H9 (cell line): ENCODE measurements at regions not wholly inside any gene's neighbourhood (a gene's known extent, or its start where the extent isn't known, plus 50 kb on each side); places are given as distances from the start of the nearest gene placed in this dataset.

Experiments
- DNase-seq: peaks from one replicate; pipeline ENCODE4 v3.0.0-alpha.2; 2017
- H2AFZ ChIP-seq: one replicate; pipeline ENCODE4 v1.6.1; 2013; ENCODE audit warnings: mild to moderate bottlenecking, low read length, control low read depth, moderate library complexity
- H2AK5ac ChIP-seq: 2 replicates; pipeline ENCODE4 v1.6.1; 2013; ENCODE audit warnings: low read length, control low read depth, mixed read lengths; ENCODE audit not compliant: insufficient read length
- H2BK120ac ChIP-seq: one replicate; pipeline ENCODE4 v1.6.1; 2013; ENCODE audit warnings: low read depth, mild to moderate bottlenecking, low read length, control low read depth, inconsistent platforms; ENCODE audit not compliant: poor library complexity, severe bottlenecking
- H2BK12ac ChIP-seq: 2 replicates; pipeline ENCODE4 v1.6.1; 2013; ENCODE audit warnings: low read length, control low read depth, mixed read lengths, low read depth; ENCODE audit not compliant: insufficient read length
- H2BK15ac ChIP-seq: 2 replicates; pipeline ENCODE4 v1.6.1; 2013; ENCODE audit warnings: low read depth, low read length, control low read depth
- H2BK20ac ChIP-seq: one replicate; pipeline ENCODE4 v1.6.1; 2013; ENCODE audit warnings: low read depth, mild to moderate bottlenecking, low read length, control low read depth, inconsistent platforms; ENCODE audit not compliant: poor library complexity, severe bottlenecking
- H2BK5ac ChIP-seq: 2 replicates; pipeline ENCODE4 v1.6.1; 2013; ENCODE audit warnings: low read length, control low read depth, mixed read lengths; ENCODE audit not compliant: insufficient read length
- H3K14ac ChIP-seq: 2 replicates; pipeline ENCODE4 v1.6.1; 2013; ENCODE audit warnings: low read length, control low read depth; ENCODE audit not compliant: insufficient read depth
- H3K18ac ChIP-seq: 2 replicates; pipeline ENCODE4 v1.6.1; 2013; ENCODE audit warnings: low read depth, mild to moderate bottlenecking, mixed read lengths, low read length, control low read depth; ENCODE audit not compliant: insufficient read length
- H3K23ac ChIP-seq: 2 replicates; pipeline ENCODE4 v1.6.1; 2013; ENCODE audit warnings: low read length, control low read depth, mixed read lengths, low read depth; ENCODE audit not compliant: insufficient read length
- H3K23me2 ChIP-seq: 2 replicates; pipeline ENCODE4 v1.6.1; 2013; ENCODE audit warnings: low read depth, mild to moderate bottlenecking, mixed read lengths, low read length, control low read depth; ENCODE audit not compliant: insufficient read length, poor library complexity, severe bottlenecking
- H3K27ac ChIP-seq: 2 replicates; pipeline ENCODE4 v1.5.1; 2013; ENCODE audit warnings: low read length, control low read depth, mixed read lengths, low read depth; ENCODE audit not compliant: insufficient read length
- H3K27me3 ChIP-seq: 2 replicates; pipeline ENCODE4 v1.6.1; 2013; ENCODE audit warnings: low read length, control low read depth, inconsistent platforms; ENCODE audit not compliant: insufficient read depth
- H3K4ac ChIP-seq: 2 replicates; pipeline ENCODE4 v1.6.1; 2013; ENCODE audit warnings: low read depth, mild to moderate bottlenecking, control low read depth, inconsistent platforms, low read length, moderate library complexity
- H3K4me1 ChIP-seq: 2 replicates; pipeline ENCODE4 v1.6.1; 2013; ENCODE audit warnings: low read length, control low read depth, inconsistent platforms; ENCODE audit not compliant: insufficient read depth
- H3K4me2 ChIP-seq: 2 replicates; pipeline ENCODE4 v1.6.1; 2013; ENCODE audit warnings: low read length, control low read depth, mixed read lengths; ENCODE audit not compliant: insufficient read length, insufficient read depth
- H3K56ac ChIP-seq: 2 replicates; pipeline ENCODE4 v1.6.1; 2013; ENCODE audit warnings: low read depth, mild to moderate bottlenecking, mixed read lengths, low read length, control low read depth; ENCODE audit not compliant: insufficient read length
- H3K79me1 ChIP-seq: 2 replicates; pipeline ENCODE4 v1.6.1; 2013; ENCODE audit warnings: low read depth, mild to moderate bottlenecking, moderate library complexity, low read length, control low read depth, inconsistent platforms; ENCODE audit not compliant: insufficient read depth, poor library complexity, severe bottlenecking
- H3K79me2 ChIP-seq: 2 replicates; pipeline ENCODE4 v1.6.1; 2013; ENCODE audit warnings: low read length, control low read depth, inconsistent platforms; ENCODE audit not compliant: insufficient read depth
- H3K9ac ChIP-seq: 2 replicates; pipeline ENCODE4 v1.6.1; 2013; ENCODE audit warnings: low read length, control low read depth, mixed read lengths; ENCODE audit not compliant: insufficient read length; ENCODE audit errors: extremely low read depth
- H3K9me3 ChIP-seq: one replicate; pipeline ENCODE4 v1.6.1; 2013; ENCODE audit warnings: low read depth, low read length, inconsistent platforms; ENCODE audit not compliant: control insufficient read depth
- H3T11ph ChIP-seq: one replicate; pipeline ENCODE4 v1.6.1; 2013; ENCODE audit warnings: mild to moderate bottlenecking, low read length, control low read depth, inconsistent platforms
- H4K20me1 ChIP-seq: one replicate; pipeline ENCODE4 v1.6.1; 2013; ENCODE audit not compliant: control insufficient read depth, insufficient read length, insufficient read depth
- H4K5ac ChIP-seq: 2 replicates; pipeline ENCODE4 v1.6.1; 2013; ENCODE audit warnings: low read depth, mild to moderate bottlenecking, mixed read lengths, low read length, control low read depth; ENCODE audit not compliant: insufficient read length
- H4K8ac ChIP-seq: replicated peaks from 2 replicates; pipeline ENCODE4 v1.6.1; 2013; ENCODE audit warnings: low read length, control low read depth, mixed read lengths, low read depth; ENCODE audit not compliant: insufficient read length
- H4K91ac ChIP-seq: 2 replicates; pipeline ENCODE4 v1.6.1; 2013; ENCODE audit warnings: low read depth, mild to moderate bottlenecking, moderate library complexity, mixed read lengths, low read length, control low read depth; ENCODE audit not compliant: insufficient read length
- H3K27ac Mint-ChIP-seq, 3 experiments: 2 replicates in 2 of 3; 3 replicates in 1 of 3; pipeline ENCODE4 v1.8.0; 2020 to 2021; ENCODE audit warnings: mixed read lengths in 3 of 3, mild to moderate bottlenecking in 1 of 3, moderate library complexity in 1 of 3
- H3K27me3 Mint-ChIP-seq: 2 replicates; pipeline ENCODE4 v1.8.0; 2021; ENCODE audit warnings: low read depth, mild to moderate bottlenecking, moderate library complexity, mixed read lengths
- H3K36me3 Mint-ChIP-seq, 3 experiments: 2 replicates in 2 of 3; 3 replicates in 1 of 3; pipeline ENCODE4 v1.8.0; 2020 to 2021; ENCODE audit warnings: low read depth in 3 of 3, mixed read lengths in 3 of 3; ENCODE audit not compliant: insufficient read depth in 1 of 3
- H3K4me1 Mint-ChIP-seq, 2 experiments: 2 replicates each; pipeline ENCODE4 v1.8.0; 2020; ENCODE audit warnings: mixed read lengths in 2 of 2
- H3K4me3 Mint-ChIP-seq, 2 experiments: 2 replicates in 1 of 2; 3 replicates in 1 of 2; pipeline ENCODE4 v1.8.0; 2020 to 2021; ENCODE audit warnings: mild to moderate bottlenecking in 2 of 2, mixed read lengths in 2 of 2, moderate library complexity in 1 of 2
- H3K9me3 Mint-ChIP-seq, 2 experiments: 2 replicates in 1 of 2; 3 replicates in 1 of 2; pipeline ENCODE4 v1.8.0; 2020; ENCODE audit warnings: mild to moderate bottlenecking in 2 of 2, mixed read lengths in 2 of 2, moderate library complexity in 1 of 2
- CTCF ChIP-seq: fragments of 200-600 bp; sonication (generic); conservative IDR thresholded peaks from 3 replicates; pipeline ENCODE4 v1.8.0; 2021; ENCODE audit warnings: antibody characterized with exemption, mild to moderate bottlenecking

DNA sequence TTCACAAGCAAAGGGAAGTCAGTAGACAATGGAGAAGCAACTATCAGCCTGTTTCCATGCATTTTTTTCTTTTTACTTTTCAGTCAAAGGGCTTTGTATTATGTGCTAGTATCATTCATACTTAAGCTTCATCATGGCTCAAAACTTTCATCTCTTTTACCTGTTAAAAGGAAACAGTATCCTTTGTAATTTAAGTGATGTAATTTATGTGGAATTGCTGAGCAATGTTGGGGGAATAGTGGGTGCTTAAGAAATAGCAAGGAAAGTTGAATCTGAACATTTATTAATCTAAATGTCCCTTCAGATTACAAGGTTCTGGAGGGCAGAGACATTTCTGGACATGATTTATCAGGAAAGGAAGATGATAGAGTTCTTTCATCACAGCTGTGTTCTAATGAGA, 915.3 kb downstream of the VRK1 start:
- no peak for TF ChIP-seq CTCF
- Histone ChIP-seq H2BK12ac (no peak overlapping the region), H3K23me2 (no peaks in the 10 kb centered on the region), H2BK5ac (no peak overlapping the region), H2AFZ (no peak overlapping the region), H4K8ac (no peak overlapping the region), H2BK20ac (no peak overlapping the region), H3K18ac (no peak overlapping the region), H4K20me1 (no peaks in the 10 kb centered on the region), H3K79me1 (no peaks in the 10 kb centered on the region), H3K14ac (no peak overlapping the region), H3K9me3 (no peaks in the 10 kb centered on the region), H4K5ac (no peak overlapping the region), H2BK15ac (no peak overlapping the region), H4K91ac (no peak overlapping the region), H3K23ac (no peak overlapping the region), H3K4me1 (no peaks in the 10 kb centered on the region), H2BK120ac (no peak overlapping the region), H3K56ac (no peak overlapping the region), H3K27ac (no peak overlapping the region), H3K79me2 (no peaks in the 10 kb centered on the region), H3K4ac (no peak overlapping the region), H2AK5ac (no peak overlapping the region), H3K4me2 (no peak overlapping the region), H3K27me3 (no peaks in the 10 kb centered on the region), H3T11ph (no peak overlapping the region), H3K9ac (no peak overlapping the region)
- Mint-ChIP-seq H3K4me1 (peaks cover 12 to 16% of the 10 kb centered on the region in 2 experiments), H3K9me3 (no peaks in the 10 kb centered on the region), H3K4me3 (no peak overlapping the region), H3K36me3 (no peaks in the 10 kb centered on the region), H3K27me3 (no peaks in the 10 kb centered on the region), H3K27ac (no peak overlapping the region)
- DNase-seq: no peak
